ENCODE measurements at regions not wholly inside any gene's neighbourhood (a gene's known extent, or its start where the extent isn't known, plus 50 kb on each side); places are given as distances from the start of the nearest gene placed in this dataset.

GRCh38 chr5:123719004-123719403 lies 207.0 kb downstream of the CSNK1G3 start:
- no peak for DNase-seq (ENCODE audit: low spot score)
- no peak overlapping the region for H3K4me3 ChIP-seq
- H3K27ac ChIP-seq = no peak overlapping the region
- no peak for TF ChIP-seq CTCF (IDR thresholded peaks at IDR 0.05)

- Histone ChIP-seq H3K27ac (no peak overlapping the region), H3K4me3 (no peak overlapping the region)
- DNase-seq (ENCODE audit: low spot score) = no peak
- no peak for TF ChIP-seq CTCF (IDR thresholded peaks at IDR 0.05)
These were observed 206.3 kb downstream of the CSNK1G3 start for GRCh38 chr5:123718238-123718637.

DNA sequence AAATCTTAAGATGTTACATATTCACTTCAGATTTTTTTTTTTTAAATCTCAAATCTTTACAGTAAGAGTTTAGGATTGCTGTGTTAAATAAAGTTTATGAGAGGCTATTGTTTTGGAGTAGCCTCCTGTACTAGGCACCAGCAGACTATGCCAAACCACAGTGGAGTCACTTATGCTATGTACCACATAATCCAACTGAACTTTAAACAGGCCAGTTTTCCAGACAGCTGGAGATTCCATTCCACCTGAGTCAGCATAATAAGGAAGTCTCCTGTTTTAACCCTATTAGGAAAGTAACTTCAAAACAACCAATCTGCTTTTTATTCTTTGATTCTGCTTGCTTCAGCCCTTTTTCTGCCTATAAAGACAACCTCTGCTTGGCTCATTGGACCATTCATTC lies 205.2 kb downstream of the CSNK1G3 start:
- H3K4me3 ChIP-seq = no peak overlapping the region
- no peak overlapping the region for H3K27ac ChIP-seq
- no peak for TF ChIP-seq CTCF (IDR thresholded peaks at IDR 0.05)
- DNase-seq (ENCODE audit: low spot score) = no peak

GRCh38 chr5:123710031-123710430 lies 198.1 kb downstream of the CSNK1G3 start:
- H3K27ac ChIP-seq = peak overlapping the region in 1 of 2 donors; percentile 32
- no peak for DNase-seq (ENCODE audit: low spot score)
- no peak for TF ChIP-seq CTCF (IDR thresholded peaks at IDR 0.05)

GRCh38 chr5:123709422-123709821 lies 197.4 kb downstream of the CSNK1G3 start:
- Histone ChIP-seq H3K27ac (peak overlapping the region in 1 of 2 donors; percentile 32), H3K4me3 (no peak overlapping the region)
- no peak for TF ChIP-seq CTCF (IDR thresholded peaks at IDR 0.05)
- DNase-seq (ENCODE audit: low spot score) = no peak

More at GRCh38 chr5:123710031-123710430, 198.1 kb downstream of the CSNK1G3 start:
- no peak overlapping the region for H3K4me3 ChIP-seq

- H3K27ac ChIP-seq = no peak overlapping the region
- no peak for DNase-seq (ENCODE audit: low spot score)
- TF ChIP-seq CTCF (IDR thresholded peaks at IDR 0.05) = no peak
- H3K4me3 ChIP-seq = no peak overlapping the region
These were observed 196.3 kb downstream of the CSNK1G3 start for GRCh38 chr5:123708074-123708806.

DNA sequence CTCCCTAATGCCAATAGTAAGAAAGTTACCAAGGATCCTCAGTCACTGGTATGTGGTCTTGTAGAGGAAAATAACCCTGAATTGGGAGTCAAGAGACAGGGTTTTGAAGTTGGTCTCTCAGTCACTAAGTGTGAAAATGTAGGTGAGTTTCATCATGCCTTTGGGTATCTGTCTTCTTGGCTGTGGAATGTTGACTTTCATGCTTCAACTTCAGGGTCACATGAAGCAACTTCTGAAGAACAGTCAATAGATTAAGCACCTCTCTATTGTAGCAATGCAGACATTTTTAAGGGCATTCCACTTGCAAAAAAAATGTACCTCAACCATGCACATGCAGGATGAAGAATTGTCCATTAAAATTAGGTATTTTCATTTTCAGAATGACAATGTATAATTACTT lies 194.6 kb downstream of the CSNK1G3 start:
- no peak for TF ChIP-seq CTCF (IDR thresholded peaks at IDR 0.05)
- H3K4me3 ChIP-seq = no peak overlapping the region
- H3K27ac ChIP-seq = no peak overlapping the region
- DNase-seq (ENCODE audit: low spot score) = no peak
